ENCODE measurements at regions not wholly inside any gene's neighbourhood (a gene's known extent, or its start where the extent isn't known, plus 50 kb on each side); places are given as distances from the start of the nearest gene placed in this dataset.
"Not testable (repeated sequence)": the region's sequence is repeated elsewhere in the genome, so short reads cannot be mapped to it uniquely, and the experiment has no call there.

- H3K4me3 ChIP-seq; intact Hi-C loops (cut with DNase I, micrococcal nuclease); H3K9me3 ChIP-seq; ATAC-seq; H3K36me3 ChIP-seq (ENCODE audit: low read depth); H3K4me1 ChIP-seq (ENCODE audit: low read depth); DNase-seq: not testable (repeated sequence)
Measured at GRCh38 chr4:69344786-69345185, 64.5 kb downstream of the UGT2B28 start.

DNA sequence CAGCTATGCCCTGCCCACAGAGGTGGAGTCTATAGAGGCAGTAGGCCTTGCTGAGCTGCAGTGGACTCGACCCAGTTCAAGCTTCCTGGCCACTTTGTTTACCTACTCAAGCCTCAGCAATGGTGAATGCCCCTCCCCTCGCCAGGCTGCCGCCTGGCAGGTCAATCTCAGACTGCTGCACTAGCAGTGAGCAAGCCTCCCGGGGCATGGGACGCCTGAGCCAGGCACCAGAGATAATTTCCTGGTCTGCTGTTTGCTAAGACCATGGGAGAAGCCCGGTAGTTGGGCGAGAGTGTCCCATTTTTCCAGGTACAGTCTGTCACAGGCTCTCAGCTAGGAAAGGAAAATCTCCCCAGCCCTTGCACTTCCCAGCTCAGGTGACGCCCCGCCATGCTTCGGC lies 68.5 kb downstream of the UGT2B28 start:
- DNase-seq; ATAC-seq; H3K36me3 ChIP-seq (ENCODE audit: low read depth); H3K4me1 ChIP-seq (ENCODE audit: low read depth); H3K9me3 ChIP-seq; H3K4me3 ChIP-seq; intact Hi-C loops (cut with DNase I, micrococcal nuclease): not testable (repeated sequence)

DNA sequence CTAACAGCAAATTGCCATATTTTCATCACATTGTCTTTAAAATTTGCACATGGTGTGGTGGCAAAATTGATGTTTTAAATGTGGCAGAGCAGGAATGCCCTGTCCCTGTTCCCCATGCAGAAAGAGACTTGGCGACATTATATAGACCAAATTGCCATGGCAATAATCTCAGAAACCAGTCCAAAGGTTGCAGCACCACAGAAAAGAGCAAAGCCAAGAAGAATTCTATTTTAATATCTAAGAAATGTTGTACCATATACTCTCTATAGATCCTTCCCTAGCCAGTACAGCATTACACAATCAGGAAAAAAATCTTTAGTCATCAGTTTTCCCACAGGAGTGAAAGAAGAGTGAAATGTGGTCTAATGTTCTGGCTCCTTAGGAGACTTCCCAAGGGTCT lies 80.0 kb downstream of the UGT2B28 start:
- no peak overlapping the region for H3K4me3 ChIP-seq
- no peaks in the 10 kb centered on the region for H3K36me3 ChIP-seq (ENCODE audit: low read depth)
- TF ChIP-seq, protein P1, sequence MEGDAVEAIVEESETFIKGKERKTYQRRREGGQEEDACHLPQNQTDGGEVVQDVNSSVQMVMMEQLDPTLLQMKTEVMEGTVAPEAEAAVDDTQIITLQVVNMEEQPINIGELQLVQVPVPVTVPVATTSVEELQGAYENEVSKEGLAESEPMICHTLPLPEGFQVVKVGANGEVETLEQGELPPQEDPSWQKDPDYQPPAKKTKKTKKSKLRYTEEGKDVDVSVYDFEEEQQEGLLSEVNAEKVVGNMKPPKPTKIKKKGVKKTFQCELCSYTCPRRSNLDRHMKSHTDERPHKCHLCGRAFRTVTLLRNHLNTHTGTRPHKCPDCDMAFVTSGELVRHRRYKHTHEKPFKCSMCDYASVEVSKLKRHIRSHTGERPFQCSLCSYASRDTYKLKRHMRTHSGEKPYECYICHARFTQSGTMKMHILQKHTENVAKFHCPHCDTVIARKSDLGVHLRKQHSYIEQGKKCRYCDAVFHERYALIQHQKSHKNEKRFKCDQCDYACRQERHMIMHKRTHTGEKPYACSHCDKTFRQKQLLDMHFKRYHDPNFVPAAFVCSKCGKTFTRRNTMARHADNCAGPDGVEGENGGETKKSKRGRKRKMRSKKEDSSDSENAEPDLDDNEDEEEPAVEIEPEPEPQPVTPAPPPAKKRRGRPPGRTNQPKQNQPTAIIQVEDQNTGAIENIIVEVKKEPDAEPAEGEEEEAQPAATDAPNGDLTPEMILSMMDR (IDR thresholded peaks at IDR 0.05) = no peak
- intact Hi-C loops (cut with DNase I, micrococcal nuclease) = no loop called here
- no peaks in the 10 kb centered on the region for H3K4me1 ChIP-seq (ENCODE audit: low read depth)
- H3K9me3 ChIP-seq = no peaks in the 10 kb centered on the region
- DNase-seq (peak in 1 of 3 donors; percentile 33), ATAC-seq (peak; percentile 98)

- H3K36me3 ChIP-seq (ENCODE audit: low read depth); H3K9me3 ChIP-seq; H3K4me3 ChIP-seq; H3K4me1 ChIP-seq (ENCODE audit: low read depth); intact Hi-C loops (cut with DNase I, micrococcal nuclease); DNase-seq: not testable (repeated sequence)
- peak; percentile 30 for ATAC-seq
Measured at GRCh38 chr4:69360768-69361167, 80.5 kb downstream of the UGT2B28 start.

- no peak overlapping the region for H3K4me3 ChIP-seq
- ATAC-seq = no peak
Measured at GRCh38 chr4:69362351-69362750, 82.1 kb downstream of the UGT2B28 start.

DNA sequence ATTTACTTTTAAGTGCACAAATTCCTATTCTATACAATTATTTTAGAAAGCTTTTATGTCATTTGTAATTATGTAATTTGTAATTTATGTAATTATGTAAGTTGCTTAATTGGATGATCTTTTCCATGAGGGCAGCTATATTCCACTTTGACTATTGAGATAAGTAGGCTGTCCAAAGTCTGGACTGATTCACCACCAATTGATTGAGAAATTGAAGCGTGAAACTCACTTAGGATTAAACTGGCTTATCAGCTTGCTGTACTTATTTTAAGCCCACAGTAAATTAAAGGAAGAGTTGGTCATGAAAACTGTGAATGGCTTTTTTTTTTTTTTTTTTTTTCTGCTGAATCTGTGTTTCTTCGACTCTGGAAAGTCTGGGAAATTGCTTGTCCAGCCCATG lies 87.4 kb downstream of the UGT2B28 start:
- DNase-seq = not testable (repeated sequence)

More at GRCh38 chr4:69362351-69362750, 82.1 kb downstream of the UGT2B28 start:
- H3K36me3 ChIP-seq (ENCODE audit: low read depth) = no peaks in the 10 kb centered on the region
- TF ChIP-seq, protein P1 (IDR thresholded peaks at IDR 0.05) = no peak
- no peaks in the 10 kb centered on the region for H3K9me3 ChIP-seq
- H3K4me1 ChIP-seq (ENCODE audit: low read depth) = no peaks in the 10 kb centered on the region
- intact Hi-C loops (cut with DNase I, micrococcal nuclease) = no loop called here
- no peak for DNase-seq

GRCh38 chr4:69376450-69376849 lies 96.2 kb downstream of the UGT2B28 start:
- intact Hi-C loops (cut with DNase I, micrococcal nuclease) = no loop called here
- DNase-seq (no peak), ATAC-seq (no peak)
- Histone ChIP-seq H3K9me3 (no peaks in the 10 kb centered on the region), H3K4me3 (no peak overlapping the region), H3K4me1 (ENCODE audit: low read depth) (no peaks in the 10 kb centered on the region), H3K36me3 (ENCODE audit: low read depth) (no peaks in the 10 kb centered on the region)
- TF ChIP-seq, protein P1 (IDR thresholded peaks at IDR 0.05) = no peak

More for the DNA sequence above, 87.4 kb downstream of the UGT2B28 start:
- H3K4me1 ChIP-seq (ENCODE audit: low read depth); ATAC-seq; H3K4me3 ChIP-seq; H3K36me3 ChIP-seq (ENCODE audit: low read depth); intact Hi-C loops (cut with DNase I, micrococcal nuclease); H3K9me3 ChIP-seq: not testable (repeated sequence)

GRCh38 chr4:69377562-69377961 lies 97.3 kb downstream of the UGT2B28 start:
- TF ChIP-seq, protein P1 (IDR thresholded peaks at IDR 0.05) = no peak
- no peaks in the 10 kb centered on the region for H3K4me1 ChIP-seq (ENCODE audit: low read depth)
- DNase-seq = no peak
- H3K4me3 ChIP-seq = no peak overlapping the region
- H3K36me3 ChIP-seq (ENCODE audit: low read depth) = no peaks in the 10 kb centered on the region
- intact Hi-C loops (cut with DNase I, micrococcal nuclease) = no loop called here
- no peaks in the 10 kb centered on the region for H3K9me3 ChIP-seq
- ATAC-seq = no peak

Measured in mucosa of descending colon (tissue), 3 donors.